Endothelial cell of umbilical vein (primary cell): ENCODE measurements at regions not wholly inside any gene's neighbourhood (a gene's known extent, or its start where the extent isn't known, plus 50 kb on each side); places are given as distances from the start of the nearest gene placed in this dataset.

Source experiments
- BruUV-seq: library from RNA; stranded (reverse); fragments of 400-500 nt; replicated peaks from 2 replicates; lab custom pipeline; 2021; lab: Mats Ljungman, UMichigan
- CTCF ChIA-PET: fragments of 300-600, 350-600 bp; sonication (Branson Sonifier 250); formaldehyde crosslinking; loops from one replicate; lab custom pipeline; 2021; ENCODE audit warnings: antibody characterized with exemption, inconsistent platforms; lab: Charles Lee
- POLR2A ChIA-PET: fragments of 300-600, 350-600 bp; sonication (Branson Sonifier 250); formaldehyde crosslinking; loops from one replicate; lab custom pipeline; 2021; ENCODE audit warnings: antibody characterized with exemption, inconsistent platforms; lab: Charles Lee
- DNase-seq: peaks from one replicate; pipeline ENCODE4 v3.0.0-alpha.2; 2011; ENCODE audit warnings: low read depth, low spot score
- FAIRE-seq: peaks from 2 replicates; lab custom pipeline; 2011; peaks lifted over from hg19 to GRCh38; lab: Jason Lieb, UNC
- H2AFZ ChIP-seq: 2 replicates; pipeline ENCODE4 v1.6.0; 2012; ENCODE audit warnings: low read depth, low read length, control low read depth, inconsistent platforms
- H3K27ac ChIP-seq: 2 replicates; pipeline ENCODE4 v1.5.1; 2011; ENCODE audit warnings: low read depth, mild to moderate bottlenecking, control low read depth, low read length, moderate library complexity; ENCODE audit not compliant: insufficient read depth
- H3K27me3 ChIP-seq, 2 experiments: 2 replicates each; pipeline versions ENCODE4 v1.6.0 to v1.6.1; 2011; ENCODE audit warnings: low read length in 2 of 2, mixed read lengths in 1 of 2; ENCODE audit not compliant: control insufficient read depth in 2 of 2, insufficient read depth in 2 of 2
- H3K36me3 ChIP-seq, 2 experiments: 2 replicates in 1 of 2; 3 replicates in 1 of 2; pipeline ENCODE4 v1.5.1; 2011; ENCODE audit warnings: low read length in 2 of 2, mild to moderate bottlenecking in 1 of 2, moderate library complexity in 1 of 2; ENCODE audit not compliant: control insufficient read depth in 2 of 2, insufficient read depth in 2 of 2; ENCODE audit errors: extremely low read depth in 1 of 2
- H3K4me1 ChIP-seq: 3 replicates; pipeline ENCODE4 v1.5.1; 2011; ENCODE audit warnings: mild to moderate bottlenecking, low read length; ENCODE audit not compliant: control insufficient read depth, insufficient read depth; ENCODE audit errors: extremely low read depth
- H3K4me2 ChIP-seq: 2 replicates; pipeline ENCODE4 v1.6.1; 2011; ENCODE audit warnings: low read length, control low read depth, mixed read lengths; ENCODE audit not compliant: insufficient read depth
- H3K4me3 ChIP-seq, 3 experiments: fragments of 200-600 bp in 1 of 3; sonication (generic), shearing (Covaris generic) in 1 of 3; replicated peaks in 1 of 3; 2 replicates each; pipeline ENCODE4 v1.5.1; 2011 to 2016; ENCODE audit warnings: control low read depth in 3 of 3, low read length in 3 of 3, mild to moderate bottlenecking in 2 of 3, inconsistent platforms in 1 of 3, low read depth in 1 of 3, moderate library complexity in 1 of 3; ENCODE audit not compliant: insufficient read depth in 1 of 3
- H3K79me2 ChIP-seq: 2 replicates; pipeline ENCODE4 v1.6.0; 2012; ENCODE audit warnings: low read length, inconsistent platforms; ENCODE audit not compliant: control insufficient read depth, insufficient read depth
- H3K9ac ChIP-seq: replicated peaks from 2 replicates; pipeline ENCODE3; 2011; ENCODE audit warnings: low read length, control low read depth; ENCODE audit not compliant: insufficient read depth; ENCODE audit errors: extremely low read depth
- H3K9me1 ChIP-seq: replicated peaks from 3 replicates; pipeline ENCODE4 v1.6.0; 2011; ENCODE audit warnings: mild to moderate bottlenecking, low read length; ENCODE audit not compliant: control insufficient read depth, insufficient read depth; ENCODE audit errors: extremely low read depth
- H3K9me3 ChIP-seq: replicated peaks from 2 replicates; pipeline ENCODE4 v1.5.1; 2012; ENCODE audit warnings: low read length, inconsistent platforms; ENCODE audit not compliant: control insufficient read depth, insufficient read depth
- H4K20me1 ChIP-seq: replicated peaks from 2 replicates; pipeline ENCODE3; 2011; ENCODE audit warnings: mild to moderate bottlenecking, low read length; ENCODE audit not compliant: control insufficient read depth, insufficient read depth; ENCODE audit errors: extremely low read depth
- EZH2 ChIP-seq: IDR thresholded peaks from 2 replicates; pipeline ENCODE4 v1.6.1; 2012; ENCODE audit warnings: borderline replicate concordance, low read depth, mild to moderate bottlenecking, moderate library complexity, low read length, inconsistent platforms; ENCODE audit not compliant: severe bottlenecking
- FOS ChIP-seq: IDR thresholded peaks from 2 replicates; pipeline ENCODE4 v1.6.1; 2011; ENCODE audit warnings: mild to moderate bottlenecking, low read length, moderate library complexity, borderline replicate concordance; ENCODE audit not compliant: insufficient read depth
- GATA2 ChIP-seq: IDR thresholded peaks from 2 replicates; pipeline ENCODE4 v1.7.0; 2011; ENCODE audit warnings: low read depth, mild to moderate bottlenecking, moderate library complexity, mixed read lengths, low read length; ENCODE audit not compliant: insufficient read length, insufficient read depth
- JUN ChIP-seq: IDR thresholded peaks from 2 replicates; pipeline ENCODE4 v1.6.1; 2011; ENCODE audit warnings: borderline replicate concordance, low read depth; ENCODE audit not compliant: insufficient read length, insufficient read depth
- MYC ChIP-seq: IDR thresholded peaks from one replicate; pipeline ENCODE4 v1.6.1; 2011; ENCODE audit warnings: mild to moderate bottlenecking, low read depth, low read length
- POLR2A ChIP-seq: IDR thresholded peaks from 2 replicates; pipeline ENCODE4 v1.6.1; 2012; ENCODE audit warnings: low read depth, mild to moderate bottlenecking, control low read depth, low read length
- POLR2AphosphoS5 ChIP-seq: IDR thresholded peaks from 2 replicates; pipeline ENCODE4 v1.6.1; 2012; ENCODE audit warnings: low read depth, mild to moderate bottlenecking, control low read depth, low read length, moderate library complexity; ENCODE audit not compliant: insufficient read depth
- dilution Hi-C: fragments of 300-500 bp; cut with MboI; formaldehyde crosslinking; loops from one replicate; pipeline ENCODE4 v1.15.0; 2019; ENCODE audit warnings: low sequenced_read_pairs; ENCODE audit not compliant: extremely low pct_ligation_motif_present
- intact Hi-C: fragments of 100-400 bp; cut with micrococcal nuclease; formaldehyde crosslinking; loops from one replicate; pipeline ENCODE4 v1.10.0; 2022
- TF ChIP-seq, protein P1 (sequence below), 2 donors: IDR thresholded peaks; 1 replicate in 1 of 2; 2 replicates in 1 of 2; pipeline ENCODE4 v1.5.1; 2011; ENCODE audit warnings: low read length in 2 of 2, mild to moderate bottlenecking in 2 of 2, moderate library complexity in 2 of 2, control low read depth in 1 of 2, inconsistent platforms in 1 of 2, low read depth in 1 of 2; ENCODE audit not compliant: insufficient read depth in 1 of 2; ENCODE audit errors: extremely low read depth in 1 of 2
- TF ChIP-seq, protein P2 (sequence below): IDR thresholded peaks from 2 replicates; pipeline ENCODE4 v1.6.1; 2011; ENCODE audit not compliant: insufficient read depth, insufficient read length

DNA sequence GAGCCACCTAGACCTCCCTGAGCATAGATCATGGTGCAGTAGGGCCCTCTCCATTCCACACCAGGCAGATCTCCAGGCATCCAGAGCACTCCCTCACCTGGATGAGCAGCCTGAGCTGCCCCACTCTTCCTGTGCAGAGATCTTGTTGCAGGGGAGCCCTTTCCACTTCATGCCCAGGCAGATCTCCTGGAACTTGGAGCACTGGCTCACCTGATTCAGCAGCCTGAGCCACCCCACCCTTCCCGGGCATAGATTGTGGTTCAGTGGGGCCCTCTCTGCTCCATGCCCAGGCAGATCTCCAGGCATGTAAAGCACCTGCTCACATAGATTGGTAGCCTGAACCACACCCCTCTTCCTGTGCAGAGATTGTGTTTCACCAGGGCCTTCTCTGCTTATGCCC is 78.0 kb downstream of the SEC16B start:
- POLR2A ChIA-PET: no interaction called here
- no peak overlapping the region for H3K4me2 ChIP-seq
- no peak overlapping the region for H3K27ac ChIP-seq
- BruUV-seq: no TSS peak
- H3K9ac ChIP-seq: no peak overlapping the region
- H3K9me1 ChIP-seq: no peaks in the 10 kb centered on the region
- no peaks in the 10 kb centered on the region for H3K36me3 ChIP-seq
- no peaks in the 10 kb centered on the region for H4K20me1 ChIP-seq
- no peak overlapping the region for H2AFZ ChIP-seq
- H3K27me3 ChIP-seq: no peaks in the 10 kb centered on the region
- H3K79me2 ChIP-seq: no peaks in the 10 kb centered on the region
- DNase-seq (no peak), FAIRE-seq (no peak)
- no peak overlapping the region for H3K4me3 ChIP-seq
- TF ChIP-seq JUN (no peak), EZH2 (no peak), POLR2AphosphoS5 (no peak), MYC (no peak), FOS (no peak), GATA2 (no peak), POLR2A (no peak)
- TF ChIP-seq, protein P1, sequence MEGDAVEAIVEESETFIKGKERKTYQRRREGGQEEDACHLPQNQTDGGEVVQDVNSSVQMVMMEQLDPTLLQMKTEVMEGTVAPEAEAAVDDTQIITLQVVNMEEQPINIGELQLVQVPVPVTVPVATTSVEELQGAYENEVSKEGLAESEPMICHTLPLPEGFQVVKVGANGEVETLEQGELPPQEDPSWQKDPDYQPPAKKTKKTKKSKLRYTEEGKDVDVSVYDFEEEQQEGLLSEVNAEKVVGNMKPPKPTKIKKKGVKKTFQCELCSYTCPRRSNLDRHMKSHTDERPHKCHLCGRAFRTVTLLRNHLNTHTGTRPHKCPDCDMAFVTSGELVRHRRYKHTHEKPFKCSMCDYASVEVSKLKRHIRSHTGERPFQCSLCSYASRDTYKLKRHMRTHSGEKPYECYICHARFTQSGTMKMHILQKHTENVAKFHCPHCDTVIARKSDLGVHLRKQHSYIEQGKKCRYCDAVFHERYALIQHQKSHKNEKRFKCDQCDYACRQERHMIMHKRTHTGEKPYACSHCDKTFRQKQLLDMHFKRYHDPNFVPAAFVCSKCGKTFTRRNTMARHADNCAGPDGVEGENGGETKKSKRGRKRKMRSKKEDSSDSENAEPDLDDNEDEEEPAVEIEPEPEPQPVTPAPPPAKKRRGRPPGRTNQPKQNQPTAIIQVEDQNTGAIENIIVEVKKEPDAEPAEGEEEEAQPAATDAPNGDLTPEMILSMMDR (IDR thresholded peaks at IDR 0.05; ENCODE audit: extremely low read depth in 1 of 2, insufficient read depth in 1 of 2, low read depth in 1 of 2, low read length in 2 of 2): no peak
- TF ChIP-seq, protein P2, sequence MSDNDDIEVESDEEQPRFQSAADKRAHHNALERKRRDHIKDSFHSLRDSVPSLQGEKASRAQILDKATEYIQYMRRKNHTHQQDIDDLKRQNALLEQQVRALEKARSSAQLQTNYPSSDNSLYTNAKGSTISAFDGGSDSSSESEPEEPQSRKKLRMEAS: no peak
- no peaks in the 10 kb centered on the region for H3K9me3 ChIP-seq
- dilution Hi-C loops: no loop called here
- CTCF ChIA-PET: no interaction called here
- intact Hi-C loops: no loop called here
- no peaks in the 10 kb centered on the region for H3K4me1 ChIP-seq
